ENCODE measurements at regions not wholly inside any gene's neighbourhood (a gene's known extent, or its start where the extent isn't known, plus 50 kb on each side); places are given as distances from the start of the nearest gene placed in this dataset.

GRCh38 chr17:70517816-70518215 is 348.5 kb downstream of the KCNJ2 start:
- no peak for TF ChIP-seq CTCF (IDR thresholded peaks at IDR 0.05)
- TF ChIP-seq POLR2A (IDR thresholded peaks at IDR 0.05) = no peak
